Fibroblast of the aortic adventitia (primary cell): ENCODE measurements at regions not wholly inside any gene's neighbourhood (a gene's known extent, or its start where the extent isn't known, plus 50 kb on each side); places are given as distances from the start of the nearest gene placed in this dataset.
A peak's percentile ranks its signal among the peaks of the same experiment; 100 is the strongest.
"Not testable (repeated sequence)": the region's sequence is repeated elsewhere in the genome, so short reads cannot be mapped to it uniquely, and the experiment has no call there.

ENCODE experiments used
- DNase-seq: peaks from one replicate; pipeline ENCODE4 v3.0.0-alpha.2; 2010; ENCODE audit warnings: low read depth
- H3K4me3 ChIP-seq: 2 replicates; pipeline ENCODE4 v1.5.1; 2011; ENCODE audit warnings: low read depth, mild to moderate bottlenecking, control low read depth, low read length, moderate library complexity
- CTCF ChIP-seq: IDR thresholded peaks from 2 replicates; pipeline ENCODE4 v1.5.1; 2011; ENCODE audit warnings: mild to moderate bottlenecking, low read length, control low read depth, inconsistent platforms; ENCODE audit not compliant: insufficient read depth

GRCh38 chr4:31455612-31456011 is 735.4 kb downstream of the PCDH7 start:
- no peak overlapping the region for H3K4me3 ChIP-seq
- DNase-seq, result no peak
- TF ChIP-seq CTCF, result no peak

DNA sequence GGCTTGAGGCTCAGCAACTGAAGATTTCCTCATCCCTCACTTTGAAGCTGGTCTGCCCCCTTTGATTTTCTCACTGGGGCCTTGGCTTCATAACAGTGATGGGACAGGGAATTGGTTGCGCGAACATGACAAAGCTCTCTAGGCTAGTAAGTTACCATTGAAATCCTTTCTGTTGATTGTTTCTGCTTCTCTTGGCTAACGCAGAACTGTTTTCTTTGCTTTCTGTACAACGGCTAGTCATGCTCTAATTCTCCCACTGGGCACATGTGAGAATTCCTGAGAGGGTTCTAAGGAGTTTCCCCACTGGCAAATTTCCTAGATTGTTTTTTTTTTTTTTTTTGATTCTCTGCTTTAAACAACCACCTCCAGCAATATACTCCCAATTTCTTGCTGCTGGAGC is 738.6 kb downstream of the PCDH7 start:
- TF ChIP-seq CTCF, result no peak
- DNase-seq, result peak; percentile 69
- H3K4me3 ChIP-seq, result no peak overlapping the region

GRCh38 chr4:31461421-31461820 is 741.3 kb downstream of the PCDH7 start:
- no peak for TF ChIP-seq CTCF
- DNase-seq, result peak; percentile 16
- no peak overlapping the region for H3K4me3 ChIP-seq

DNA sequence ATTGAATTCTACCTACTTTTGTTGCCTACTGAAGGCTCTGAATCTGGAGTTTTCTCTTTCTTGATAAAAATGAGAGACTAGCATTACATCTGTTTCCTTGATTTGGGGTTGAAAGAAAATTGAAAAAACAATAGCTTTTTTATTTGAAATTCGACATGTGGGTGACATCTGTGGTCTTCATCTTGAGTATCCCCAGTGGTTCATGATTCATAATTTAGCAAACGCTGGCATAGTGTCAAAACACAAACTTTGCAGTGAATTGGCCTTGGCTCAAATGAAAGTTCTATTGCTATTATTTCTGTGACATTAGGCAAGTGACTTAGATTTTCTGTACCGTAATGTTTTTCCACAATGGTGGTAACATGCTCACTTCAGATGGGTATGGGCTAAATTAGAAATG is 747.6 kb downstream of the PCDH7 start:
- DNase-seq, result peak; percentile 22
- TF ChIP-seq CTCF, result no peak
- no peak overlapping the region for H3K4me3 ChIP-seq

DNA sequence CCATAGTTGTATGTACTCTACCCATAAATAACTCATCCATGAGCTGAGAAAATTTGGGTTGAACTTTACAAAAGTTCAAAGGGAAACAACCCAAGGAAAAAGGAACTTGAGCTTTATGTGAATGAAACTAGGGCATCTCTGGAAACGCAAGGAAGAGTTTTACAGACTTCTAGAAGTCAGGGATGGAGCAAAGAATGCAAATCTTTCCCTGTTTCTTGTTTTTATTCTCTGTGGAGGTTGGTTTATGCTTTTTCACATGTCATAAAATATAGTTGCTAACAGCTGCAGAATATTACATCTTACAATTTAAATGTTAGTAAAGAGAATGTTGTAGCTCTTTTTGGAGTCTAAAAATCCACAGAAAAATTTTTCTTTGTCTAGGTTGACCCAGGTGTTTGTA is 754.1 kb downstream of the PCDH7 start:
- no peak for DNase-seq
- TF ChIP-seq CTCF, result no peak
- H3K4me3 ChIP-seq, result no peak overlapping the region

DNA sequence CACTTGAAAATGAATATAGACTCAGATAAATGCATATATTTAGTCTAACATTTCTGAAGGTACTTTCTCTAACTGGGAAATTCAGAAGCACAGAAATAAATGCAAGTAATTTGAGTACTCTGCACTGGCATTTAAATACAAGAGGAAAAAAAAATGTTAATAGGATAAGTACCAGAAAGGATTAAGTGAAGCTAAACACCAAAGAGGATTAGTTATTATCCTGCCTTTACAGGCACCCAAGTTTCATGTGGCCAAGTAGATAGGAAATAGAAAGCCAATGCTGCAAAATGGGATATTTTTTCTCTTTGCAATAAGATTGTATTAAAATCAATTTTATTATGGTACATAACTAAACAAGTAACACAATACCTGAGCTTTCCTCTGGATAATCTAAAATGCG is 762.5 kb downstream of the PCDH7 start:
- no peak for TF ChIP-seq CTCF
- DNase-seq, result no peak
- no peak overlapping the region for H3K4me3 ChIP-seq

GRCh38 chr4:31499216-31499615 is 779.0 kb downstream of the PCDH7 start:
- H3K4me3 ChIP-seq, result not testable (repeated sequence)

More at GRCh38 chr4:31499216-31499615, 779.0 kb downstream of the PCDH7 start:
- DNase-seq, result not testable (repeated sequence)
